SK-N-SH treated with all-trans-retinoic acid at 6 μM for 48 hours (cell line): ENCODE measurements at regions not wholly inside any gene's neighbourhood (a gene's known extent, or its start where the extent isn't known, plus 50 kb on each side); places are given as distances from the start of the nearest gene placed in this dataset.

Experiments
- ATAC-seq: fragments of 200-7000 bp; cut with Tn5 transposase; 3 replicates; pipeline ENCODE4 v1.9.1; 2020; ENCODE audit warnings: mild to moderate bottlenecking, moderate library complexity
- ARNTL ChIP-seq: fragments of 450-650 bp; formaldehyde crosslinking; IDR thresholded peaks from 2 replicates; pipeline ENCODE4 v1.5.0; 2020; ENCODE audit warnings: low read depth, mild to moderate bottlenecking, moderate library complexity, borderline replicate concordance
- BACH2 ChIP-seq: fragments of 250-450 bp; sonication (Bioruptor Pico); IDR thresholded peaks from 2 replicates; pipeline ENCODE4 v1.9.0; 2021; ENCODE audit warnings: mild to moderate bottlenecking, borderline replicate concordance
- CREB5 ChIP-seq: fragments of 250-450 bp; sonication (Bioruptor Pico); IDR thresholded peaks from 2 replicates; pipeline ENCODE4 v1.5.1; 2020; ENCODE audit warnings: low read depth, mild to moderate bottlenecking, moderate library complexity
- CSDC2 ChIP-seq: fragments of 250-450 bp; sonication (Bioruptor Pico); IDR thresholded peaks from 2 replicates; pipeline ENCODE4 v1.5.0; 2020; ENCODE audit warnings: mild to moderate bottlenecking, moderate library complexity
- ESRRG ChIP-seq: fragments of 250-450 bp; sonication (Bioruptor Pico); IDR thresholded peaks from 2 replicates; pipeline ENCODE4 v1.6.1; 2021; ENCODE audit warnings: mild to moderate bottlenecking
- GLIS3 ChIP-seq: fragments of 250-450 bp; sonication (Bioruptor Pico); IDR thresholded peaks from 2 replicates; pipeline ENCODE4 v1.5.0; 2020; ENCODE audit warnings: mild to moderate bottlenecking, moderate library complexity
- ISL1 ChIP-seq: fragments of 250-450 bp; sonication (Bioruptor Pico); IDR thresholded peaks from 2 replicates; pipeline ENCODE4 v2.1.2; 2022; ENCODE audit warnings: mild to moderate bottlenecking, moderate library complexity
- OSR1 ChIP-seq: fragments of 250-450 bp; sonication (Bioruptor Pico); IDR thresholded peaks from 2 replicates; pipeline ENCODE4 v1.8.0; 2022; ENCODE audit warnings: moderate library complexity, mild to moderate bottlenecking, inconsistent platforms
- PPARA ChIP-seq: fragments of 250-450 bp; sonication (Bioruptor Pico); IDR thresholded peaks from 2 replicates; pipeline ENCODE4 v1.5.0; 2020; ENCODE audit warnings: mild to moderate bottlenecking, borderline replicate concordance
- RARB ChIP-seq: fragments of 250-450 bp; sonication (Bioruptor Pico); IDR thresholded peaks from 2 replicates; pipeline ENCODE4 v1.8.0; 2021; ENCODE audit warnings: mild to moderate bottlenecking, moderate library complexity
- SNAI2 ChIP-seq: fragments of 250-450 bp; sonication (Bioruptor Pico); IDR thresholded peaks from 2 replicates; pipeline ENCODE4 v1.5.0; 2020; ENCODE audit warnings: mild to moderate bottlenecking, moderate library complexity
- TCF4 ChIP-seq: fragments of 250-450 bp; sonication (Bioruptor Pico); IDR thresholded peaks from 2 replicates; pipeline ENCODE4 v1.8.0; 2021; ENCODE audit warnings: mild to moderate bottlenecking, moderate library complexity, borderline replicate concordance
- TOX ChIP-seq: fragments of 250-450 bp; sonication (Bioruptor Pico); IDR thresholded peaks from 2 replicates; pipeline ENCODE4 v1.8.0; 2021; ENCODE audit warnings: mild to moderate bottlenecking, moderate library complexity, borderline replicate concordance
- ZFP3 ChIP-seq: fragments of 250-450 bp; sonication (Bioruptor Pico); IDR thresholded peaks from 2 replicates; pipeline ENCODE4 v1.5.0; 2020; ENCODE audit warnings: mild to moderate bottlenecking, moderate library complexity
- ZNF565 ChIP-seq: fragments of 450-650 bp; formaldehyde crosslinking; conservative IDR thresholded peaks from 2 replicates; pipeline ENCODE4 v1.5.0; 2020; ENCODE audit warnings: low read depth, mild to moderate bottlenecking, moderate library complexity
- ZNF70 ChIP-seq: fragments of 450-650 bp; formaldehyde crosslinking; IDR thresholded peaks from 2 replicates; pipeline ENCODE4 v1.5.0; 2020; ENCODE audit warnings: mild to moderate bottlenecking, moderate library complexity
- TF ChIP-seq, protein P1 (sequence below): fragments of 250-450 bp; sonication (Bioruptor Pico); IDR thresholded peaks from 2 replicates; pipeline ENCODE4 v1.8.0; 2020; ENCODE audit warnings: mild to moderate bottlenecking, moderate library complexity, borderline replicate concordance
- TF ChIP-seq, protein P2 (sequence below): fragments of 250-450 bp; sonication (Bioruptor Pico); IDR thresholded peaks from 2 replicates; pipeline ENCODE4 v1.5.0; 2020; ENCODE audit warnings: mild to moderate bottlenecking, moderate library complexity
- TF ChIP-seq, protein P3 (sequence below): fragments of 250-450 bp; sonication (Bioruptor Pico); IDR thresholded peaks from 2 replicates; pipeline ENCODE4 v1.8.0; 2021; ENCODE audit warnings: low read depth, mild to moderate bottlenecking, moderate library complexity, borderline replicate concordance
- TF ChIP-seq, protein P4 (sequence below): fragments of 250-450 bp; sonication (Bioruptor Pico); IDR thresholded peaks from 2 replicates; pipeline ENCODE4 v1.5.1; 2021; ENCODE audit warnings: mild to moderate bottlenecking, moderate library complexity

DNA sequence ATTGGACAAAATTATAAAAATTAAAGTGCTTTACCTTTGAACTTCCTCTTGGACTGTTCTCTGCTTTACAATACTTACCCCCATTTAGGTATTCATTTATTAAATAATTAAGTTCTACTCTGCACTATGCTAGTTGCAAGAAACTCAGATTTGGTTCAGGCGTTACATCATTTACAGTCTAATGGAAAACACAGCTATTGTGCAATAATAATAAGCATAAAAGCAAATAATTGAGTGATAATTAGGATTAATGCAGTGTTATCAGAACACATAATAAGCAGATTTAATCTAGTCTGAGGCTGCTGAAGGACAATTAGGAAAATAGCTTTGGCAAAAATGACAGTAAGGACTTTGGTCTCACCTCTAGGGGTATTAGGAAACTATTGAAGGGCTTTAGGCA is 493.2 kb upstream of the ADARB2 start:
- no peak for ATAC-seq
- no peak for TF ChIP-seq SNAI2 (CRISPR knock-in tag)
- TF ChIP-seq, protein P1, sequence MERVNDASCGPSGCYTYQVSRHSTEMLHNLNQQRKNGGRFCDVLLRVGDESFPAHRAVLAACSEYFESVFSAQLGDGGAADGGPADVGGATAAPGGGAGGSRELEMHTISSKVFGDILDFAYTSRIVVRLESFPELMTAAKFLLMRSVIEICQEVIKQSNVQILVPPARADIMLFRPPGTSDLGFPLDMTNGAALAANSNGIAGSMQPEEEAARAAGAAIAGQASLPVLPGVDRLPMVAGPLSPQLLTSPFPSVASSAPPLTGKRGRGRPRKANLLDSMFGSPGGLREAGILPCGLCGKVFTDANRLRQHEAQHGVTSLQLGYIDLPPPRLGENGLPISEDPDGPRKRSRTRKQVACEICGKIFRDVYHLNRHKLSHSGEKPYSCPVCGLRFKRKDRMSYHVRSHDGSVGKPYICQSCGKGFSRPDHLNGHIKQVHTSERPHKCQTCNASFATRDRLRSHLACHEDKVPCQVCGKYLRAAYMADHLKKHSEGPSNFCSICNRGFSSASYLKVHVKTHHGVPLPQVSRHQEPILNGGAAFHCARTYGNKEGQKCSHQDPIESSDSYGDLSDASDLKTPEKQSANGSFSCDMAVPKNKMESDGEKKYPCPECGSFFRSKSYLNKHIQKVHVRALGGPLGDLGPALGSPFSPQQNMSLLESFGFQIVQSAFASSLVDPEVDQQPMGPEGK (CRISPR knock-in tag), result no peak
- TF ChIP-seq TOX (CRISPR knock-in tag), result no peak
- no peak for TF ChIP-seq ZFP3 (CRISPR knock-in tag)
- TF ChIP-seq, protein P2, sequence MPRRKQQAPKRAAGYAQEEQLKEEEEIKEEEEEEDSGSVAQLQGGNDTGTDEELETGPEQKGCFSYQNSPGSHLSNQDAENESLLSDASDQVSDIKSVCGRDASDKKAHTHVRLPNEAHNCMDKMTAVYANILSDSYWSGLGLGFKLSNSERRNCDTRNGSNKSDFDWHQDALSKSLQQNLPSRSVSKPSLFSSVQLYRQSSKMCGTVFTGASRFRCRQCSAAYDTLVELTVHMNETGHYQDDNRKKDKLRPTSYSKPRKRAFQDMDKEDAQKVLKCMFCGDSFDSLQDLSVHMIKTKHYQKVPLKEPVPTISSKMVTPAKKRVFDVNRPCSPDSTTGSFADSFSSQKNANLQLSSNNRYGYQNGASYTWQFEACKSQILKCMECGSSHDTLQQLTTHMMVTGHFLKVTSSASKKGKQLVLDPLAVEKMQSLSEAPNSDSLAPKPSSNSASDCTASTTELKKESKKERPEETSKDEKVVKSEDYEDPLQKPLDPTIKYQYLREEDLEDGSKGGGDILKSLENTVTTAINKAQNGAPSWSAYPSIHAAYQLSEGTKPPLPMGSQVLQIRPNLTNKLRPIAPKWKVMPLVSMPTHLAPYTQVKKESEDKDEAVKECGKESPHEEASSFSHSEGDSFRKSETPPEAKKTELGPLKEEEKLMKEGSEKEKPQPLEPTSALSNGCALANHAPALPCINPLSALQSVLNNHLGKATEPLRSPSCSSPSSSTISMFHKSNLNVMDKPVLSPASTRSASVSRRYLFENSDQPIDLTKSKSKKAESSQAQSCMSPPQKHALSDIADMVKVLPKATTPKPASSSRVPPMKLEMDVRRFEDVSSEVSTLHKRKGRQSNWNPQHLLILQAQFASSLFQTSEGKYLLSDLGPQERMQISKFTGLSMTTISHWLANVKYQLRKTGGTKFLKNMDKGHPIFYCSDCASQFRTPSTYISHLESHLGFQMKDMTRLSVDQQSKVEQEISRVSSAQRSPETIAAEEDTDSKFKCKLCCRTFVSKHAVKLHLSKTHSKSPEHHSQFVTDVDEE (CRISPR knock-in tag), result no peak
- no peak for TF ChIP-seq GLIS3 (CRISPR knock-in tag)
- TF ChIP-seq OSR1 (CRISPR knock-in tag), result no peak
- no peak for TF ChIP-seq PPARA (CRISPR knock-in tag)
- TF ChIP-seq, protein P3, sequence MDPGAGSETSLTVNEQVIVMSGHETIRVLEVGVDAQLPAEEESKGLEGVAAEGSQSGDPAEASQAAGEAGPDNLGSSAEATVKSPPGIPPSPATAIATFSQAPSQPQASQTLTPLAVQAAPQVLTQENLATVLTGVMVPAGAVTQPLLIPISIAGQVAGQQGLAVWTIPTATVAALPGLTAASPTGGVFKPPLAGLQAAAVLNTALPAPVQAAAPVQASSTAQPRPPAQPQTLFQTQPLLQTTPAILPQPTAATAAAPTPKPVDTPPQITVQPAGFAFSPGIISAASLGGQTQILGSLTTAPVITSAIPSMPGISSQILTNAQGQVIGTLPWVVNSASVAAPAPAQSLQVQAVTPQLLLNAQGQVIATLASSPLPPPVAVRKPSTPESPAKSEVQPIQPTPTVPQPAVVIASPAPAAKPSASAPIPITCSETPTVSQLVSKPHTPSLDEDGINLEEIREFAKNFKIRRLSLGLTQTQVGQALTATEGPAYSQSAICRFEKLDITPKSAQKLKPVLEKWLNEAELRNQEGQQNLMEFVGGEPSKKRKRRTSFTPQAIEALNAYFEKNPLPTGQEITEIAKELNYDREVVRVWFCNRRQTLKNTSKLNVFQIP (CRISPR knock-in tag), result no peak
- no peak for TF ChIP-seq ESRRG (CRISPR knock-in tag)
- no peak for TF ChIP-seq BACH2 (CRISPR knock-in tag)
- no peak for TF ChIP-seq TCF4 (CRISPR knock-in tag)
- TF ChIP-seq, protein P4, sequence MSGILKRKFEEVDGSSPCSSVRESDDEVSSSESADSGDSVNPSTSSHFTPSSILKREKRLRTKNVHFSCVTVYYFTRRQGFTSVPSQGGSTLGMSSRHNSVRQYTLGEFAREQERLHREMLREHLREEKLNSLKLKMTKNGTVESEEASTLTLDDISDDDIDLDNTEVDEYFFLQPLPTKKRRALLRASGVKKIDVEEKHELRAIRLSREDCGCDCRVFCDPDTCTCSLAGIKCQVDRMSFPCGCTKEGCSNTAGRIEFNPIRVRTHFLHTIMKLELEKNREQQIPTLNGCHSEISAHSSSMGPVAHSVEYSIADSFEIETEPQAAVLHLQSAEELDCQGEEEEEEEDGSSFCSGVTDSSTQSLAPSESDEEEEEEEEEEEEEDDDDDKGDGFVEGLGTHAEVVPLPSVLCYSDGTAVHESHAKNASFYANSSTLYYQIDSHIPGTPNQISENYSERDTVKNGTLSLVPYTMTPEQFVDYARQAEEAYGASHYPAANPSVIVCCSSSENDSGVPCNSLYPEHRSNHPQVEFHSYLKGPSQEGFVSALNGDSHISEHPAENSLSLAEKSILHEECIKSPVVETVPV (CRISPR knock-in tag), result no peak
- TF ChIP-seq CSDC2 (CRISPR knock-in tag), result no peak
- no peak for TF ChIP-seq RARB
- TF ChIP-seq ARNTL (CRISPR knock-in tag), result no peak
- no peak for TF ChIP-seq CREB5 (CRISPR knock-in tag)
- TF ChIP-seq ISL1, result no peak
- no peak for TF ChIP-seq ZNF70 (CRISPR knock-in tag)
- TF ChIP-seq ZNF565, result no peak

- no peak for ATAC-seq
- TF ChIP-seq, protein P3 (CRISPR knock-in tag), result no peak
- no peak for TF ChIP-seq RARB
- no peak for TF ChIP-seq CREB5 (CRISPR knock-in tag)
Measured at GRCh38 chr10:2228320-2228901, 491.1 kb upstream of the ADARB2 start.
